ENCODE measurements at regions not wholly inside any gene's neighbourhood (a gene's known extent, or its start where the extent isn't known, plus 50 kb on each side); places are given as distances from the start of the nearest gene placed in this dataset.
"Not testable (repeated sequence)": the region's sequence is repeated elsewhere in the genome, so short reads cannot be mapped to it uniquely, and the experiment has no call there.

- no peak for DNase-seq
Observed at GRCh38 chr7:81165070-81165469, 246.2 kb upstream of the SEMA3C start.

- no peak for DNase-seq
Observed at GRCh38 chr7:81162771-81163525, 244.1 kb upstream of the SEMA3C start.

- DNase-seq: no peak
Observed at GRCh38 chr7:81162234-81162633, 243.4 kb upstream of the SEMA3C start.

- DNase-seq: no peak
Observed at GRCh38 chr7:81161451-81162075, 242.7 kb upstream of the SEMA3C start.

GRCh38 chr7:81159402-81159801 is 240.6 kb upstream of the SEMA3C start:
- no peak for DNase-seq

GRCh38 chr7:81158189-81158588 is 239.3 kb upstream of the SEMA3C start:
- no peak for DNase-seq

- no peak for DNase-seq
Observed at GRCh38 chr7:81155654-81156373, 237.0 kb upstream of the SEMA3C start.

- no peak for DNase-seq
Observed at GRCh38 chr7:81154565-81154964, 235.7 kb upstream of the SEMA3C start.

GRCh38 chr7:81152925-81153324 is 234.1 kb upstream of the SEMA3C start:
- not testable (repeated sequence) for DNase-seq

GRCh38 chr7:81150951-81151361 is 232.1 kb upstream of the SEMA3C start:
- DNase-seq: no peak

- no peak for DNase-seq
Observed at GRCh38 chr7:81143856-81144255, 225.0 kb upstream of the SEMA3C start.

- DNase-seq: not testable (repeated sequence)
Observed at GRCh38 chr7:81141257-81142205, 222.7 kb upstream of the SEMA3C start.

GRCh38 chr7:81140775-81141174 is 221.9 kb upstream of the SEMA3C start:
- no peak for DNase-seq

- DNase-seq: no peak
Observed at GRCh38 chr7:81140252-81140651, 221.4 kb upstream of the SEMA3C start.

- DNase-seq: no peak
Observed at GRCh38 chr7:81138870-81139269, 220.0 kb upstream of the SEMA3C start.

- no peak for DNase-seq
Observed at GRCh38 chr7:81135324-81135723, 216.5 kb upstream of the SEMA3C start.

GRCh38 chr7:81128011-81128410 is 209.2 kb upstream of the SEMA3C start:
- DNase-seq: no peak

GRCh38 chr7:81120803-81121202 is 202.0 kb upstream of the SEMA3C start:
- DNase-seq: no peak

- no peak for DNase-seq
Observed at GRCh38 chr7:81120111-81120510, 201.3 kb upstream of the SEMA3C start.

- no peak for DNase-seq
Observed at GRCh38 chr7:81114633-81115032, 195.8 kb upstream of the SEMA3C start.

- DNase-seq: no peak
Observed at GRCh38 chr7:81112731-81113130, 193.9 kb upstream of the SEMA3C start.

GRCh38 chr7:81111781-81112540 is 193.1 kb upstream of the SEMA3C start:
- DNase-seq: no peak

Measured in activated gamma-delta T cell (primary cell).